ENCODE measurements at regions not wholly inside any gene's neighbourhood (a gene's known extent, or its start where the extent isn't known, plus 50 kb on each side); places are given as distances from the start of the nearest gene placed in this dataset.

DNA sequence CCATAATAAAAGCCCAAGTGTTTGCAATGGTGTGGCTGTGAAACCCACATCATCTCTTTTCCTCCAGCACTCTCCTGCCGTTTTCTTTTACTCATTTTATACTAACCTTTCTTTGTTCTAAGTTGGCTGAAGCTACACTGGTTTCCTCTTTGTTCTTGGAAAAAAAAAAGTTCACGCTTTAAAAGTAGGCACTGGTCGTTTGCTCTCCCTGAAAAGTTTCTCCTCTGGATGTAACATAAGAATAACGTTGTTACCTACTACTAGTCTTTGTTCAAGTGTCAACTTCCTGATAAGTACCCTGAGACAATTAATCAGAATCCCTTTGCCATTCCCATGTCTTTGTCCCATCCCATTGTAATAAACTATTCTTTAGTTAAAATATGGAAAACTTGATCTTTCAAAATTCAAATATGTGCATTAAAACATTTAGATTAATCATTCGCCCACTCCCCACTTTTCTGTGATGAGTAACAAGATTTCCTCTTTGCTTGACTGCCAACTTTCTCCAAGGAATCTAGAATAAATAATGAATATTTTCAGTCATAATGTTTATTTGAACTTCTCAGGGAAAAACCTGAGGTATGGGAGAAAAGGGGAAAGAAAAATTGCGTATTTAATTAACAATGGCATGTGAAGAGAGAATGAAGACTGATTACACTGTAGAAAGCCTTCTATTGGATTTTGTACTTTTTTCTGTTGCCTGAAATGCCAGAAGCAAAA lies 454.3 kb upstream of the CTNND2 start:
- no peak for DNase-seq (ENCODE audit: low read depth)
- H3K4me3 ChIP-seq (ENCODE audit: low read depth, low read length), result no peak overlapping the region

DNA sequence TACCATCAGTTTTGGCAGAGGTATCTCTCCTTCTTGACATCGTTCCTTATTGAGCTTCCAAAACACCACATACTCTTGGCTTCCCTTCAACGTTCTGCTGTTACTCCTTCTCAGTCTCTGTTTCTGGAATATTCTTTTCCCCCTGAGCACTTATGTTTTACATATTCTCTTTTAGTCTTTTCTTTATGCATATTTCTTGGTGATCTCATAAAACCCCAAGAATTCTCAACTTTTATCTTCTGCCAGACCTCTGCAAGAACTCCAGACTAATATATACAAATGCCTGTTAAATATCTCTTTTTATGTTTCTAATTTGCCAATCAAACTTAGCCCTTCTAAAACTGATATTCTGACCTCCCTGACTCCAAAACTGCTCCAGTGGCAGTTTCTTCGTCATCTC lies 453.4 kb upstream of the CTNND2 start:
- no peak for DNase-seq (ENCODE audit: low read depth)
- no peak overlapping the region for H3K4me3 ChIP-seq (ENCODE audit: low read depth, low read length)

DNA sequence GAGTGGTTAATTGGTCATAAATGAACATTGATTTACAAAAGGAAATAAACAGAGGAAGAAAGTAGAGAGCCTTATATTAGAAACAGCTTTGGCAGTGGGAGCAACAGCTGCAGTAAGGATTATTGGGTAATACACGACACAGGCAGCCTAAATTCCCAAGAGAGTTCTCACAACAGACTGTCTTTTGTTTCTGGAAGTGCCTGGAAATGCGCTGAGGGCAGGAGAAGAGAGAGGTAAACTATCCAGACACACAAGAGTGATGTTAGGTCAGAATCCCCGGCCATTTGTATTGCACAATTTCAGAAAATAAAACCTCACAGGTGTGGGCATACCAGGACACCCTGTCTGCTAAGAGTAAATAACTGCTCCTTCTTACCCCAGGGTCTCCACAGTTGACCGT lies 450.4 kb upstream of the CTNND2 start:
- no peak for DNase-seq (ENCODE audit: low read depth)
- no peak overlapping the region for H3K4me3 ChIP-seq (ENCODE audit: low read depth, low read length)

DNA sequence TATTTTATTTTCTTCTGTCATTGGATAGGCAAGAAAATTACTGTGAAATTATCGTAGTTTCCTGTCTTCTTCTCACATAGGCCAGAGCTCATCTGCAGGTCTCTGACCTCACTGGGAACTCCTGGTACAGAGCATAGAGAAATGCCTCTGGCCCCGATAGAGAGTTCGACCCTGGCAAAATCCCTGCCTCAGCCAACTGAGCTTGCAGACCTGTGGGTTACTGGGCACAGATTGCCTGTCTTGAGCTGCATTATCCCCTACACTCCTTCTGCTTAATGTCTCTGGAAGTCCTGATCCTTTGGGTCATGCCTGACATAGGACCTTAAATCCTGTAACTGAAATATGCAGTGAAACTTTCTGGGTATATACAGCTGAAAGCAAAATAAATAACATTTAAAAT lies 439.3 kb upstream of the CTNND2 start:
- no peak overlapping the region for H3K4me3 ChIP-seq (ENCODE audit: low read depth, low read length)
- DNase-seq (ENCODE audit: low read depth), result no peak

DNA sequence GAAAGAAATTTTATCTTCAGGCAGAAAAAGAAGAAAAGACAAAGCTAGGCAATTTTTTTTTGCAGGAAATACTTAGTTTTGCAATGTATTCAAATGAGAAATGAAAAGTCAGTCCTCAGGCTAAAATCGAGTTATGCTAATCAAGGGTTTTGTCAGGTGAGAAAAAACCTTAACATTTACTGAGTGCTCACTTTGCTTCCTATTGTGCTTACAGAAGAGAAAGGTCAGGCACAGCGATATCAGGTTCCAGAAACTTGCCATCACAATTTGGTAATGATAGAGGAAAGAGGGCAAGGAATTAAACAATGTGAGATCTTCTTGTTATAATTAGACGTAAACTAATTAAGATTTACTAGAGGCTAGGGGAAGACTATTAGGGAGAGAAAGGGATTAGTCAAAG lies 431.7 kb upstream of the CTNND2 start:
- no peak for DNase-seq (ENCODE audit: low read depth)
- H3K4me3 ChIP-seq (ENCODE audit: low read depth, low read length), result no peak overlapping the region

DNA sequence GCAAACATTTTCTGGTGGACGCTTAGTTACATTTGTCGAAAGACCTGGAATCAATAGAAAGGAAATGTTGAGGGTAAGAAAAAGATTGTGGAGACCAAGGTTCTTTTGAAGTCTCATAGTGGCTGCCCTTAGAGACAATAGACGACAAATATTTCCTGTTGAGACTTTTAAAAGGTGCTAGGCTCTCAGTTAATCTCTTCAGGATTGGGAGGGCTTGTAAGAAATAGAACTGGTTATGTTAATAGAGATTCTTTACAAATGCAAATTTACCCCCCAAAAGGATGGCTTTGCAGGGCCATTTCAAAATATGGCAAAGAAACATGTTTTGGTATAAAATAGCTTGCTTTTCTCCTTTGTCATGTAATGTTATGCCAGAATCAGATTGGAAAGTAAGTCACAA lies 428.2 kb upstream of the CTNND2 start:
- DNase-seq (ENCODE audit: low read depth), result no peak
- no peak overlapping the region for H3K4me3 ChIP-seq (ENCODE audit: low read depth, low read length)

DNA sequence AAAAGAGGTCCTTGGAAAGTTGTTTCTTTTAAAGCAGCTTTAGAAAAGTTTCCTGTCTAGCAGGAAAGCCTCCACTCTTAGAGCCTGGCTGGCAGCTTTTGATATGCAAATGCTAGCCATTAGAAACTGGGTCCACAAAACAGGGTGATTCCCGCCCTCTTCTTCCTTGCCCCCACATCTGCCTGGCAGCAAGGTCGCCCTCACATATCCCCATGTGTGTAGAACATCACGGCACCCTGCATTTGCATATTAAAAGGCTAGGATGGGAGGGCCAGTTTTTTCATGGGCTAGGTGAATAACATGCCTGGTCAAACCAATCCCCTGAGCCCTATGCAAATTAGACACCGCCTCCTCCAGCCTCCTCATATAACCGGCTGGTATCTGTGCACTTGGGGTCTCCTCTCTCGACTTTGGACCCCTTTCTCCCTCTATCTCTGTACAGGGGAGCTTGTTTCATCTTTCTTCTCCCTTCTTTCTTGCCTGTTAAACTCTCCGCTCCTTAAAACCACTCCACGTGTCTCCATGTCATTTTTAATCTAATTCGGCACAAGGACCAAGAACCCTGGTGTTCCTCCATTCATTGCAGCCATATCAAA lies 426.8 kb upstream of the CTNND2 start:
- DNase-seq (ENCODE audit: low read depth), result no peak
- H3K4me3 ChIP-seq (ENCODE audit: low read depth, low read length), result no peak overlapping the region

DNA sequence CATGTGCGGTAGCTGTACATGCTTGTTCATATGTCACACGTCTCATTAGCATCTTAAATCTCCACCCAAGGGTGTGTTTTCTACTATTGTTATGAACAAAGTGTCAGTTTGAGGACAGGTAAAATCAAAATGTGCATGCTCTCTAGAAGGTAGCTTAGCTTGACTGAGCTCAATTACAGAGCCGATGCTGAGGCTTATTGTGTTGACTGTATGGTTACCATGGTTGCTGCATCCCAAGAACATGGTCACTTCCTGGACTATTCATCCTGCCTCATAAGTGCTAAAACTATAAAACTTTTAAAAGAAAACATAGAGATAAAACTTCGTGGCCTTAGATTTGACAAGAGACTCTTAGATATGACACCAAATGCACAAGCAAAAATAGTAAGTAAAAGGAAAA lies 426.1 kb upstream of the CTNND2 start:
- no peak overlapping the region for H3K4me3 ChIP-seq (ENCODE audit: low read depth, low read length)
- DNase-seq (ENCODE audit: low read depth), result no peak

DNA sequence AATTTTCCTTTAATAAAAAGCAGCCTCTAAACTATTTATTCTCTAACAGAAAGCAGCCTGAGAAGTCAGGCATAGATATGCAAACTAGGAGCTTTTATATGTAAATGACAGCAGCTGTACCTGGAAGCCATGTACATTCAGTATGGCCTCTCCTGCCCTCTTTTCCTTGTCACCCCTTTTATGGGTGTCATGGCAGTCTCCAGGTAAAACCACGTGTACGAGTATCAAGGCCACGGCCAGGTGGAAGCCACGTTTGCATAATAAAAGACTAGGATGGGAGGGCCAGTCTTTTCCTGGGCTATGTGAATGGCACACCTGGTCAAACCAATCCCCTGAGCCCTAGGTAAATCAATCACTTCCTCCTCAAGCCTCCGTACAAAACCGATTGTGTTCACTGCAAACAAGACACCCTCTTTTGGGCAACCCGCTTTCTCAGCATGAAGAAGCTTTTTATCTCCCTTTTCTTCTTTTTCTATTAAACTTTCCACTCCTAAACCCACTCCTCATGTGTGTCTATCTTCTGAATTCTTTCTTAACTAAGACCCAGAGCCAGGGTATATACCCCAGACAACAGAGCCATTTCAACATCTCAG lies 419.5 kb upstream of the CTNND2 start:
- DNase-seq (ENCODE audit: low read depth), result no peak
- no peak overlapping the region for H3K4me3 ChIP-seq (ENCODE audit: low read depth, low read length)

DNA sequence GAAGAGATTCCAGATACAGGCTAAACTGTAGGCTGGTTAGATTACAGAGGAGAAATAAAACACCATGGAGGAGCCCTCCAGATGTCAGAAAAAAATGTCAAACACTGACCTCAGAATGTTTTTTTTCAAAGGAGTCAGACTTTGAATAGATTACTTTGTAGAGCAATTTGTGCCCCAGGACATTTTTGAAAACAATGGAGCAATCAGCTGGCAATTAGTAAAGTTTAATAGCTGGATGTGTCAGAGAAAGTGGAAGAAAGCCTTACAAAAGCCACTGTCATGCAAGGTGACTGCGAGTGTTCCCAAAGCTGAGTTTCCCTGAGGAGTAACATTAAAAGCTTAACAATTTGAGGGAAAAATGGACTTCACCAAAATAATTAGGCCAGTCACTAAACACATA lies 417.8 kb upstream of the CTNND2 start:
- H3K4me3 ChIP-seq (ENCODE audit: low read depth, low read length), result no peak overlapping the region
- DNase-seq (ENCODE audit: low read depth), result no peak

DNA sequence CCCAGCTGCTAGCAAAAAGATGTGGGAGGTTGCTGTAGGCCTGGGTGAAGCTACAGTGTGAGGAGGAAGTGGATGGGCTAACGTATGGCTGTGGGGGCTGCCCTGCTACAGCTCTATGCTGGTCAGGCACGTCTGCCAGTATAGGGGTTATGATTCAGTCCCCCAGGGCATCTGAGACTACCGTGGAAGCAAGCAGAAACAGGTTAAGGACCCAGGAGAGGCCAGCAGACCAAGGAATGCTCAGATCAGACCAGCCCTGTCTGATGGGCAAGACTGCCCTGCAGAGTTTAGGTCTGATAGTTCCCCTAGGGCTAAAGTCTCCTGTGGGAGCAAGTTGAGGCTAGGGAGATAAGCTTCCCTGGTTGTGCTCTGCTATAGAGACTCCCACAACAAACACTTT lies 416.1 kb upstream of the CTNND2 start:
- no peak for DNase-seq (ENCODE audit: low read depth)
- H3K4me3 ChIP-seq (ENCODE audit: low read depth, low read length), result no peak overlapping the region

DNA sequence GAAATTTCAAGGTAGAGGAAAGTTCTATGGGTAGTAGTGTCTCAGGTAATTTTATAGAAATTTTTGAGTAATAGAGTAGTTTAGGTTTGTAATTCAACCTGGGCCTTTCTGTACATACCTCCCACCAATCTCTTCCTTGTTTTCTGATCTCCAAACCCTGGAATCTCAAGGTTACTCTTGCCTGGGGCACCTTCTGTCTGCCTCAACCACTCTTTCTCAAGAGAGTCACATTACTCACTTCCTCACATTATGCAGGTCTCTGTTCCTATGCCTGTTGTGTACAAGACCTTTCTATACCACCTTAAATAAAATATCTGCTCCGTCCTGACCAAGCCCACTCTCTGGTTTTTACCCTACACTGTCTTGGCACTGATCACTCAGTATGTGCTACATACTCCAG lies 412.6 kb upstream of the CTNND2 start:
- H3K4me3 ChIP-seq (ENCODE audit: low read depth, low read length), result no peak overlapping the region
- no peak for DNase-seq (ENCODE audit: low read depth)

DNA sequence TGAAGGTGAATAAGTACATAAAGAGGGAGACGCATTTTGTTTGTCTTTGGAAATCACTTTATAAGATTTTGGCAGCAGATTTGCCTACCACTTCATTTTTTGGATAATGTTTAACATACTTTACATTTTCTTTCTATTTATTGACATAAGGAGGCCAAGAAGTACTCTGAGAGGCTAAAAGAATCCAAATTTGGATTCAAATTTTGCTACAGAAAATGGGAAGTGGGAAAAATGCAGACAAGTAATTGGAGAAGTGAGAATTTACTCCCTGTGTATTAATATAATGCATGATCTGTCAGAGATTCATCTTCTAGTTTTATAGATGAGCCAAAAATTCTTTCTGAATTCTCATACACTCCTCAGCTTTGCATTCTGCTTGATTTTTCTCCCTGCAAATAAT lies 411.2 kb upstream of the CTNND2 start:
- no peak overlapping the region for H3K4me3 ChIP-seq (ENCODE audit: low read depth, low read length)
- DNase-seq (ENCODE audit: low read depth), result no peak

DNA sequence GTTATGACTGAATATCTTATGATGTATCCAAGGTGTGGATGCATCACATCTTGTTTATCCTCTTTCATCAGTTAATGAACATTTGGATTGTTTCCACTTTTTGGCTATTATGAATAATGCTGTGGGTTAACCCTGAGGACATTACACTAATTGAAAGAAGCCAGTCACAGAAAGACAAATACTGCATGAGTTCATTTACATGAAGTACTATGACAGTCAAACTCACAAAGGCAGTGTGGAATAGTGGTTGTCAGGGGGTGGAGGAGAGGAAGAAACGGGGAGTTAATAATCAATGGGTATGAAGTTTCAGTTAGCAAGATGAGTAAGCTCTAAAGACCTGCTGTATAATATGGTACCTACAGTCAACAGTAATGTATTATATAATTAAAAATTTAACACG lies 409.4 kb upstream of the CTNND2 start:
- no peak for DNase-seq (ENCODE audit: low read depth)

DNA sequence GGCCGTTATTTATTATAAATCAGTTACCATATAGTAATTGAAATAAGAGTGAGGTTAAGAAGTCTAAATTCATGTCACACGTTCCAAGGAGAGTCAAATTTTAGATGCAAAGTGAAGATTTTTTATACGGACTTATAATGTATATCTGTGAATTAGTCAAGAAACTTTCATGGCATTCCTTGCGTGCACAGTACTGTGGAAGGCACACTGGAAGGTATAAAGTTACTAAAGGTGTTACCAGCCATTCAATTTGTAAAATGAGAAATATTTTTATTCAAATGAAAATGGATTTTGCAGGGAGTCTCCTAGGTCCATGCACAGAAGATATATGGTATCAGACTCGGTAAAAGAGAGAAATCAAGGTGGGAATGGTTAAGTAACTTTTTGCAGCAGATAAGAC lies 408.1 kb upstream of the CTNND2 start:
- no peak overlapping the region for H3K4me3 ChIP-seq (ENCODE audit: low read depth, low read length)
- no peak for DNase-seq (ENCODE audit: low read depth)

More for the DNA sequence above, 409.4 kb upstream of the CTNND2 start:
- no peak overlapping the region for H3K4me3 ChIP-seq (ENCODE audit: low read depth, low read length)

DNA sequence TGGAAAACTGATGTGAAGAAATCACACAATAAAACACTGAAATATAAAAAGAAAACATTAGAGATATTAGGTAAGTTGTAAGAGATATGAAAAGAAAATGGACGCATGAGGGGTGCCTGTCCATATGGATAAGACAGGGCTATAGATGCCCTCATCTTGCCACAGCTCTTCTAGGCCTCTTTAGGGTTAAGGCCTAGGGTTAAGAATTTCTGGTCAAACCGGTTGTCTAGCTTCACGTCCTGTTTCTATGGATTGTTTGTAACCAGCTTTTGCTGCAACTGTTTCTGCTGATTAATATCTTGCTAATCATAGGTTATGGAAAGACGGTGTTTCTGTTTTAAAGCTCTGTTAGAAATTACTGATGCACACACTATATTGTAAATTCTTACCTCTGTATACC lies 389.9 kb upstream of the CTNND2 start:
- H3K4me3 ChIP-seq (ENCODE audit: low read depth, low read length), result no peak overlapping the region
- DNase-seq (ENCODE audit: low read depth), result no peak

DNA sequence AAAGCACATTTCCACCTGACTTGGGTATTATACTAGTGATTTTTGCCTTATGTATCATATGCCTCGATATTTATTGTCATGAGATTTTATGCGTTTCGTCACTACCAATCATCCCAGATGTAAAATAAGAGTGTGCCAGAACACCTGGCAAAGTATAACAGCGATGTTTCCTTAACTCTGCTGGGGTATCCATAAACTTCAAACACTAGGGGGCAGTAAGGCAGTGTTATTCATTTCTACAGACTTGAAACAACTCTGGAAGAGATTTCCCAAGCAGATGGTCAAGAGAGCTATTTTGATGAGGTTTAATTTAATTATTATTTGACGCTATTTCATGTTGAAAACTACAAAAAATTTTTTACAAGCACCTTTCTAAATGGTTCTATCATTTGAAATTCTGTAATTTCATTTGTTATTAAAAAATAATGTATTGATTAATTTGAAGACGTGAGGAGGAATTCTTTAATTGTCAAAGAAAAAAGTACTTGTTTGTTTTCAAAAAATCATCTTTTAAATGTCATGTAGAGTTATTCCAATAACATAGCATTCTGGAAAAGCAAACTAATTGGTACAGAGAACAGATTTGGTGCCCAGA lies 388.5 kb upstream of the CTNND2 start:
- no peak for DNase-seq (ENCODE audit: low read depth)
- no peak overlapping the region for H3K4me3 ChIP-seq (ENCODE audit: low read depth, low read length)

DNA sequence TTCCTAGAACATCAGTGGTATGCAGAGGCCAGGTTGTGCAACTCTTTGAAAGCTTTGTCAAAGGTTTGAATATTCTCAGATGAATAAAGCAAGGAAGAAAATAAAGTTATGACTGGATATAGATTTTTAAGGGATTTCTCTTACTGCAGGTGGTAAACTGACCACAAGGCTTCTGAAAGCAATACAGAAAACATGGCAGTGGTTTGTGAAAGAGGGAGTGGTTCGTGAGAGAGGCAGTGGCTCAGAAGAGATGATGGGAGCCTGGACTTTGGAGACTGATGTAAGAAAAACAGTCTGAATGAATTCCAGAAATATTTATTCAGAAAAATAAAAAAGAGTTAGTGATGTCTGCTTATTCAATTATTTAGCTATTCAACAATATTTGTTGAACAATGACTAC lies 380.4 kb upstream of the CTNND2 start:
- H3K4me3 ChIP-seq (ENCODE audit: low read depth, low read length), result no peak overlapping the region
- DNase-seq (ENCODE audit: low read depth), result no peak

DNA sequence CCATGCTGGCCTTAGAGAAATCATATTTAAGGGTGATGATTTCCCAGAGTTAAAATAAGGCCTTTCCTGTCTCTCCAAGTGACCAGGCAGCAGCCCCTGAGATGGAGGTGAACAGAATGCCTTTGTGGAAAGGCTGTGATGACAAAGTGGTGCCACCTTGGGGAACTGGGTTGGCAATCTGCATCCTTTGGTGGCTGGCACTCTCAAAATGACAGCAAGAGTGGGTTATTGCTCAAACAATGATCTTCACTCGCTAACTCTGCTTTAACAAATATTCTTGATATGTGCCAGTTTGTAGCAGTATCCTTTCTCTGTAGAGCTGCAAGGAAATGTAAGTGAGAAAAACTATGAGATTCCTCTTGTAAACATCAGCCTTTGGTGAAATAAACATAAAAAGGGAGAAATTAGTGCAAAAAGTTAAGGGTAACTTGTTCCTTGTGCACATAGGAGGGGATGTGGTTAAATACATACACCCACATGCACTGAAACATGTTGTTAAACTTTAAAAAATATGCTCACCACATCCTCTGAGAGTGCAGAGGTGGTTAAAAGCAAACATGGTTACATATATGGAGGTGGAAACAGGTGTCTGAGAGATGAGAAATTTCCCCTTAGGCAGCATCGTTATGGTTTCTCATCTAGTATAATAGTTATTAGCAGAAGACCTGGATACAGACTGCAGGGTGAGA lies 373.4 kb upstream of the CTNND2 start:
- H3K4me3 ChIP-seq (ENCODE audit: low read depth, low read length), result no peak overlapping the region
- DNase-seq (ENCODE audit: low read depth), result no peak

DNA sequence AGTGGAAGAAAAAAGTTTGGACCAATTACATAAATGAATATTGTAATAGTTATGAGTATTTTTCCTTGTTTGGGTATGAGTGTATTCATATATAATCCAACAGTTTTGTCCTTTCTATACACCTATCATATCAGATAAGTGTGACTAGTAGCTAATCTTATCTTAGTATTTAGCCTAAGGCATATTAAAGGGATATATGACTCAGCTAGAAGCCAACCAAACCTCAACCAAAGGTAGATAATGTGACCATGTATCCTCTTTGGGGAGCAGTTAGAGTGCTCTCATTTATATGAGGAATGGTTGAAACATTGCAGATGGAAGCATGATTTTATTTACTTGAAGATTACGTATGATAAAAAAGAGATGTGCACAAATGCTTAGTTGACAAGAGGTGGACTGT lies 370.0 kb upstream of the CTNND2 start:
- H3K4me3 ChIP-seq (ENCODE audit: low read depth, low read length), result no peak overlapping the region

More for the DNA sequence above, 370.0 kb upstream of the CTNND2 start:
- no peak for DNase-seq (ENCODE audit: low read depth)

Data from skeletal muscle cell (primary cell).